NT2/D1 (cell line): ENCODE measurements at regions not wholly inside any gene's neighbourhood (a gene's known extent, or its start where the extent isn't known, plus 50 kb on each side); places are given as distances from the start of the nearest gene placed in this dataset.

Experiments
- SUZ12 ChIP-seq: IDR thresholded peaks from 2 replicates; pipeline ENCODE4 v1.6.1; 2011; ENCODE audit not compliant: insufficient read length, insufficient read depth; ENCODE audit errors: extremely low read depth
- YY1 ChIP-seq: IDR thresholded peaks from 2 replicates; pipeline ENCODE4 v1.6.1; 2011; ENCODE audit not compliant: insufficient read length, insufficient read depth
- ZNF274 ChIP-seq: IDR thresholded peaks from 2 replicates; pipeline ENCODE4 v1.6.1; 2011; ENCODE audit warnings: mild to moderate bottlenecking, low read depth, low read length

DNA sequence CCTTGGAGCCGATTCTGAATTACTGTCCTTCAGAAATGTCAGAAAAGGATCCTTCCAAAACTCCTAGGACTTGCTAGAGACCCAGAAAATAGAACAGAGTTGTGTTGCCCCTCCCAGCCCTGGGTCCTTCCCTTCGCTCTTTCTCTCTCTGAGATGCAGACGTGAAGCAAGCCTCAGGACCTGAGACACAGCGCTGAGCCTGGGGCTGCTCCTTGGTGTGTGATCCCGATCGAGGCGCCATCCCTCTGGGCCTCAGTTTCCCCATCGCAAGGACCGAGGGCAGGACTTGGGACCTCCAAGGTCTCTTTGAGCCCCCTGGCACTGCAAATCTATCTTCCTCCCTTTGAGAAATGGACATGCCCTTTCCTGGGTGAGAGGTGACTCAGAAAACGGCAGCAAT, 533.5 kb downstream of the TBC1D22A start:
- TF ChIP-seq YY1 (no peak), SUZ12 (no peak), ZNF274 (no peak)
